ENCODE measurements at regions not wholly inside any gene's neighbourhood (a gene's known extent, or its start where the extent isn't known, plus 50 kb on each side); places are given as distances from the start of the nearest gene placed in this dataset.

- H3K27ac ChIP-seq (ENCODE audit: low read depth, low read length) = no peak overlapping the region
- RAD21 ChIA-PET (ENCODE audit: low non-redundant PET in 1 of 2, low total read pairs in 2 of 2, uncharacterized antibody in 2 of 2, unreplicated experiment in 2 of 2) = no interaction called here
- H2AFZ ChIP-seq (ENCODE audit: low read depth, low read length, poor library complexity, severe bottlenecking) = no peak overlapping the region
- intact Hi-C loops (cut with micrococcal nuclease) = no loop called here
- BruUV-seq (replicated peaks) = no TSS peak
- DNase-seq (ENCODE audit: low read depth, low spot score) (no peak), ATAC-seq (no peak)
- H3K36me3 ChIP-seq (ENCODE audit: control insufficient read depth in 1 of 2, insufficient read depth in 2 of 2, low read length in 2 of 2) = no peaks in the 10 kb centered on the region
- no peaks in the 10 kb centered on the region for H3K79me2 ChIP-seq (ENCODE audit: insufficient read depth, low read length)
- no peaks in the 10 kb centered on the region for H3K4me1 ChIP-seq (ENCODE audit: control insufficient read depth in 1 of 2, insufficient read depth in 2 of 2, low read length in 2 of 2)
- peaks cover 4 to 18% of the 10 kb centered on the region in 2 experiments; a peak in 2 of 4 replicates for H3K9me3 ChIP-seq (ENCODE audit: control insufficient read depth in 1 of 2, insufficient read depth in 1 of 2, low read depth in 1 of 2, low read length in 2 of 2)
- no peak overlapping the region for H3K4me2 ChIP-seq (ENCODE audit: low read length)
- H3K27me3 ChIP-seq (ENCODE audit: insufficient read depth, low read length) = no peaks in the 10 kb centered on the region
- CTCF ChIA-PET = no interaction called here
- no peaks in the 10 kb centered on the region for H4K20me1 ChIP-seq (ENCODE audit: insufficient read depth)
- no peak overlapping the region for H3K9ac ChIP-seq (ENCODE audit: low read length)
- H3K4me3 ChIP-seq (replicated peaks in 1 of 2; ENCODE audit: low read depth in 1 of 2, low read length in 2 of 2) = no peak overlapping the region
- H3K9me2 ChIP-seq (ENCODE audit: insufficient read depth) = no peaks in the 10 kb centered on the region
- TF ChIP-seq EZH2 (IDR thresholded peaks at IDR 0.05) = no peak
- TF ChIP-seq ZNF274 (IDR thresholded peaks at IDR 0.05; ENCODE audit: low read depth, low read length) = no peak
- no peak for TF ChIP-seq FOSL1 (IDR thresholded peaks at IDR 0.05; ENCODE audit: low read depth)
- no peak for TF ChIP-seq CBX3 (IDR thresholded peaks at IDR 0.05; ENCODE audit: low read depth)
- no peak for TF ChIP-seq YY1 (IDR thresholded peaks at IDR 0.05; ENCODE audit: extremely low read depth, insufficient replicate concordance, low read depth, low read length)
- no peak for TF ChIP-seq SP1 (IDR thresholded peaks at IDR 0.05; ENCODE audit: low read depth)
- TF ChIP-seq JUND (IDR thresholded peaks at IDR 0.05) = no peak
- no peak for TF ChIP-seq ZBTB33 (IDR thresholded peaks at IDR 0.05; ENCODE audit: extremely low read depth, insufficient replicate concordance, low read length)
- POLR2A ChIA-PET = no interaction called here
Measured at GRCh38 chr13:107376341-107377125, 808.6 kb upstream of the ARGLU1 start.
